ENCODE measurements at regions not wholly inside any gene's neighbourhood (a gene's known extent, or its start where the extent isn't known, plus 50 kb on each side); places are given as distances from the start of the nearest gene placed in this dataset.

GRCh38 chr2:36123995-36124394, 231.6 kb upstream of the CRIM1 start:
- TF ChIP-seq, protein P1, sequence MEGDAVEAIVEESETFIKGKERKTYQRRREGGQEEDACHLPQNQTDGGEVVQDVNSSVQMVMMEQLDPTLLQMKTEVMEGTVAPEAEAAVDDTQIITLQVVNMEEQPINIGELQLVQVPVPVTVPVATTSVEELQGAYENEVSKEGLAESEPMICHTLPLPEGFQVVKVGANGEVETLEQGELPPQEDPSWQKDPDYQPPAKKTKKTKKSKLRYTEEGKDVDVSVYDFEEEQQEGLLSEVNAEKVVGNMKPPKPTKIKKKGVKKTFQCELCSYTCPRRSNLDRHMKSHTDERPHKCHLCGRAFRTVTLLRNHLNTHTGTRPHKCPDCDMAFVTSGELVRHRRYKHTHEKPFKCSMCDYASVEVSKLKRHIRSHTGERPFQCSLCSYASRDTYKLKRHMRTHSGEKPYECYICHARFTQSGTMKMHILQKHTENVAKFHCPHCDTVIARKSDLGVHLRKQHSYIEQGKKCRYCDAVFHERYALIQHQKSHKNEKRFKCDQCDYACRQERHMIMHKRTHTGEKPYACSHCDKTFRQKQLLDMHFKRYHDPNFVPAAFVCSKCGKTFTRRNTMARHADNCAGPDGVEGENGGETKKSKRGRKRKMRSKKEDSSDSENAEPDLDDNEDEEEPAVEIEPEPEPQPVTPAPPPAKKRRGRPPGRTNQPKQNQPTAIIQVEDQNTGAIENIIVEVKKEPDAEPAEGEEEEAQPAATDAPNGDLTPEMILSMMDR (IDR thresholded peaks at IDR 0.05; ENCODE audit: insufficient read depth, low read depth, low read length): no peak
- TF ChIP-seq EZH2 (IDR thresholded peaks at IDR 0.05; ENCODE audit: insufficient read depth, low read length): no peak
